Erythroblast (primary cell): ENCODE measurements at regions not wholly inside any gene's neighbourhood (a gene's known extent, or its start where the extent isn't known, plus 50 kb on each side); places are given as distances from the start of the nearest gene placed in this dataset.

Experiments used
- GATA1 ChIP-seq: IDR thresholded peaks from 2 replicates; pipeline ENCODE4 v1.6.1; 2011; ENCODE audit warnings: low read depth, mild to moderate bottlenecking, control low read depth, low read length, moderate library complexity
- POLR2A ChIP-seq: IDR thresholded peaks from 2 replicates; pipeline ENCODE4 v1.6.1; 2011; ENCODE audit warnings: mild to moderate bottlenecking, low read length

- TF ChIP-seq POLR2A = no peak
- TF ChIP-seq GATA1 = no peak
Measured at GRCh38 chr9:116042321-116042720, 111.3 kb upstream of the PAPPA start.
